ENCODE measurements at regions not wholly inside any gene's neighbourhood (a gene's known extent, or its start where the extent isn't known, plus 50 kb on each side); places are given as distances from the start of the nearest gene placed in this dataset.

DNA sequence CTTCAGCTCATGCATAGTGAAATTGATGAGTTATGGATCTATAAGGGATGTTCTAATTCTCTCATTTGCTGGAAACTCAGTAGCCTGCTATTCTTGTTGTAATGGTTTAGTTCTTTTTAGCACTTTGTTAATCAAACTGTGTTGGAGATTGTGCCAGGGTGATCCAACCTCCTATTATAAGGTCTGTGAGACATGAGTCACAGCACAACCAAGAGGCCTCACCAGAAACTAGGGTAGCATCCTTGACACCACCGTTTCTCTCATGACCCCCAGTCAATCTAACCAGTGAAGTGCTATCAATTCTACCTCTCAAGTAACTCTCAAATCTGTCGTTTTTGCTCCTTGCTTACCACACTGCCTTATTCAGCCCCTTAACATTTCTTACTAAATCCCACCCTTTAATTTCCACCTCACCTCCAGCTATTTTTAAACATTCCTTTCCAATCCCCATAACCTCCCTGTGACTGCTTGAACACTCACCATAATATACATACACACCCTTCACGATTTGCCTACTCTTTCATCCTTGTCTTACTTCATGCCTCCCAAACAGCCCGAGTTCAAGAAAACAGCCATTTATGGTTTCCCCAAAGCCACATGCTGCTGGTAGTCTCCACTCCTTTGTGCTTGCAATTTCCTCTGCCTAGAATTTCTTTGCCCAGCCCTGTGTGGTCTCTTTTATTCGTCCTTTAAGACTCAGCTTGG lies 53.9 kb upstream of the NUDT4 start:
- no peak for DNase-seq (ENCODE audit: low spot score)
- Histone ChIP-seq H3K4me3 (no peak overlapping the region), H3K27ac (no peak overlapping the region)
- TF ChIP-seq, protein P1, sequence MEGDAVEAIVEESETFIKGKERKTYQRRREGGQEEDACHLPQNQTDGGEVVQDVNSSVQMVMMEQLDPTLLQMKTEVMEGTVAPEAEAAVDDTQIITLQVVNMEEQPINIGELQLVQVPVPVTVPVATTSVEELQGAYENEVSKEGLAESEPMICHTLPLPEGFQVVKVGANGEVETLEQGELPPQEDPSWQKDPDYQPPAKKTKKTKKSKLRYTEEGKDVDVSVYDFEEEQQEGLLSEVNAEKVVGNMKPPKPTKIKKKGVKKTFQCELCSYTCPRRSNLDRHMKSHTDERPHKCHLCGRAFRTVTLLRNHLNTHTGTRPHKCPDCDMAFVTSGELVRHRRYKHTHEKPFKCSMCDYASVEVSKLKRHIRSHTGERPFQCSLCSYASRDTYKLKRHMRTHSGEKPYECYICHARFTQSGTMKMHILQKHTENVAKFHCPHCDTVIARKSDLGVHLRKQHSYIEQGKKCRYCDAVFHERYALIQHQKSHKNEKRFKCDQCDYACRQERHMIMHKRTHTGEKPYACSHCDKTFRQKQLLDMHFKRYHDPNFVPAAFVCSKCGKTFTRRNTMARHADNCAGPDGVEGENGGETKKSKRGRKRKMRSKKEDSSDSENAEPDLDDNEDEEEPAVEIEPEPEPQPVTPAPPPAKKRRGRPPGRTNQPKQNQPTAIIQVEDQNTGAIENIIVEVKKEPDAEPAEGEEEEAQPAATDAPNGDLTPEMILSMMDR (IDR thresholded peaks at IDR 0.05): no peak

DNA sequence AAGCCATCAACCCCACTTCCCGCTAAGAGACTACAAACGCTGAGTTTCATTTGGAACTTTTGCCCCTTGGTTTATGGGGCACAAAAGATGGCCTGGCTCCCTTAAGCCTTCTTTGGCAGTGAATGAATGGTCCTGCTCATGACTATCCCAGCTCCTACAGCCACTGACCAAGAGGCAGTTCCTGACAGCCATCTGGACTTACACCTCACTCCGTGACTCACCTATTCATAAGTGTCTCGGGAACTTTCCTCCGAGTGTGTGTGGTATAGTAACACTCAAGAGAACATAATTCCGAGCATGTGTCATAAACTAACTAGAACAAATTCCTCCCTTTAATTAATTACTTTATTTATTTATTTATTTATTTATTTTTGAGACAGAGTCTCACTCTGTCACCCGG lies 51.9 kb upstream of the NUDT4 start:
- Histone ChIP-seq H3K4me3 (no peak overlapping the region), H3K27ac (no peak overlapping the region)
- TF ChIP-seq, protein P1 (IDR thresholded peaks at IDR 0.05): no peak
- DNase-seq (ENCODE audit: low spot score): no peak
